Osteoblast (primary cell): ENCODE measurements at regions not wholly inside any gene's neighbourhood (a gene's known extent, or its start where the extent isn't known, plus 50 kb on each side); places are given as distances from the start of the nearest gene placed in this dataset.

Experiments
- DNase-seq: peaks from one replicate; pipeline ENCODE4 v3.0.0; 2011; ENCODE audit warnings: low spot score, mixed read lengths; ENCODE audit not compliant: insufficient read length; ENCODE audit errors: missing footprints
- H2AFZ ChIP-seq: 2 replicates; pipeline ENCODE4 v1.6.0; 2011; ENCODE audit warnings: mild to moderate bottlenecking, low read length
- H3K27ac ChIP-seq: 2 replicates; pipeline ENCODE4 v1.5.1; 2011; ENCODE audit warnings: mild to moderate bottlenecking, low read depth, low read length, moderate library complexity
- H3K27me3 ChIP-seq: 2 replicates; pipeline ENCODE4 v1.6.0; 2012; ENCODE audit warnings: mild to moderate bottlenecking, control low read depth, inconsistent platforms, low read length, moderate library complexity; ENCODE audit not compliant: insufficient read depth
- H3K36me3 ChIP-seq: 2 replicates; pipeline ENCODE4 v1.5.1; 2011; ENCODE audit warnings: mild to moderate bottlenecking, low read length, control low read depth, moderate library complexity; ENCODE audit not compliant: insufficient read depth
- H3K4me1 ChIP-seq: 2 replicates; pipeline ENCODE4 v1.5.1; 2011; ENCODE audit warnings: mild to moderate bottlenecking, low read length, control low read depth, moderate library complexity; ENCODE audit not compliant: insufficient read depth
- H3K4me2 ChIP-seq: 2 replicates; pipeline ENCODE4 v1.6.0; 2011; ENCODE audit warnings: mild to moderate bottlenecking, low read length; ENCODE audit not compliant: insufficient read depth
- H3K4me3 ChIP-seq: fragments of 200-600 bp; sonication (generic); 3 replicates; pipeline ENCODE4 v1.5.1; 2012; ENCODE audit warnings: mild to moderate bottlenecking, low read length, inconsistent platforms; ENCODE audit not compliant: insufficient read depth
- H3K79me2 ChIP-seq: 2 replicates; pipeline ENCODE4 v1.6.0; 2012; ENCODE audit warnings: mild to moderate bottlenecking, low read length, control low read depth, inconsistent platforms; ENCODE audit not compliant: insufficient read depth
- H3K9me3 ChIP-seq: 2 replicates; pipeline ENCODE4 v1.5.1; 2011; ENCODE audit warnings: low read depth, low read length, control low read depth
- H4K20me1 ChIP-seq: 2 replicates; pipeline ENCODE4 v1.6.0; 2012; ENCODE audit warnings: mild to moderate bottlenecking, low read length, control low read depth; ENCODE audit not compliant: insufficient read depth
- TF ChIP-seq, protein P1 (sequence below): IDR thresholded peaks from 2 replicates; pipeline ENCODE4 v1.5.1; 2011; ENCODE audit warnings: mild to moderate bottlenecking, low read depth, low read length, moderate library complexity; ENCODE audit errors: extremely low read depth

- DNase-seq = no peak
- Histone ChIP-seq H3K4me3 (no peak overlapping the region), H3K79me2 (no peaks in the 10 kb centered on the region), H3K4me2 (no peak overlapping the region), H2AFZ (no peak overlapping the region), H3K27me3 (no peaks in the 10 kb centered on the region), H3K36me3 (no peaks in the 10 kb centered on the region), H3K4me1 (no peaks in the 10 kb centered on the region), H3K27ac (no peak overlapping the region), H4K20me1 (no peaks in the 10 kb centered on the region), H3K9me3 (no peaks in the 10 kb centered on the region)
- TF ChIP-seq, protein P1, sequence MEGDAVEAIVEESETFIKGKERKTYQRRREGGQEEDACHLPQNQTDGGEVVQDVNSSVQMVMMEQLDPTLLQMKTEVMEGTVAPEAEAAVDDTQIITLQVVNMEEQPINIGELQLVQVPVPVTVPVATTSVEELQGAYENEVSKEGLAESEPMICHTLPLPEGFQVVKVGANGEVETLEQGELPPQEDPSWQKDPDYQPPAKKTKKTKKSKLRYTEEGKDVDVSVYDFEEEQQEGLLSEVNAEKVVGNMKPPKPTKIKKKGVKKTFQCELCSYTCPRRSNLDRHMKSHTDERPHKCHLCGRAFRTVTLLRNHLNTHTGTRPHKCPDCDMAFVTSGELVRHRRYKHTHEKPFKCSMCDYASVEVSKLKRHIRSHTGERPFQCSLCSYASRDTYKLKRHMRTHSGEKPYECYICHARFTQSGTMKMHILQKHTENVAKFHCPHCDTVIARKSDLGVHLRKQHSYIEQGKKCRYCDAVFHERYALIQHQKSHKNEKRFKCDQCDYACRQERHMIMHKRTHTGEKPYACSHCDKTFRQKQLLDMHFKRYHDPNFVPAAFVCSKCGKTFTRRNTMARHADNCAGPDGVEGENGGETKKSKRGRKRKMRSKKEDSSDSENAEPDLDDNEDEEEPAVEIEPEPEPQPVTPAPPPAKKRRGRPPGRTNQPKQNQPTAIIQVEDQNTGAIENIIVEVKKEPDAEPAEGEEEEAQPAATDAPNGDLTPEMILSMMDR = no peak
Measured at GRCh38 chr10:83801983-83802382, 337.3 kb upstream of the GHITM start.

- H4K20me1 ChIP-seq = no peaks in the 10 kb centered on the region
- H3K27me3 ChIP-seq = no peaks in the 10 kb centered on the region
- no peaks in the 10 kb centered on the region for H3K79me2 ChIP-seq
- no peak overlapping the region for H2AFZ ChIP-seq
- H3K4me3 ChIP-seq = no peak overlapping the region
- TF ChIP-seq, protein P1 = no peak
- H3K4me1 ChIP-seq = no peaks in the 10 kb centered on the region
- H3K36me3 ChIP-seq = no peaks in the 10 kb centered on the region
- no peak overlapping the region for H3K4me2 ChIP-seq
- no peak overlapping the region for H3K27ac ChIP-seq
- no peaks in the 10 kb centered on the region for H3K9me3 ChIP-seq
- no peak for DNase-seq
Measured at GRCh38 chr10:83806717-83807116, 332.6 kb upstream of the GHITM start.

DNA sequence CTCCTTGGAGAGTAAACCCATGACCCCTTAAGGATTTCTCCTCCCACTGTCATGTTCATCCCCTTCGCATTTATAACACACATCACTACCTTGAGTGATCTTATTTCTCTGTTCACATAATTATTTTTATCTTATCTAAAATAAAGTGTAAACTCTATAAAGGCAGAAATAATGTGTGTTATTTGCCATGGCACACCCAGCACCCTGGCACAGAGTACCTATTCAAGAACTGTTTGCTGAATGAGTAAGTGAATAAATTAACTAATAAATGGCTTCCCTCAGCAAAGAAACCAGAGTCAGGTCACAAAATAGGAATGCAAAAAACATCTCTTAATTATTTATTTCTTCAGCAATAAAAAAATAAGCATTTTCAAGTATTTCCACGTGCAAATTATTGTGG lies 330.3 kb upstream of the GHITM start:
- TF ChIP-seq, protein P1 = no peak
- Histone ChIP-seq H3K27ac (no peak overlapping the region), H3K9me3 (no peaks in the 10 kb centered on the region)

DNA sequence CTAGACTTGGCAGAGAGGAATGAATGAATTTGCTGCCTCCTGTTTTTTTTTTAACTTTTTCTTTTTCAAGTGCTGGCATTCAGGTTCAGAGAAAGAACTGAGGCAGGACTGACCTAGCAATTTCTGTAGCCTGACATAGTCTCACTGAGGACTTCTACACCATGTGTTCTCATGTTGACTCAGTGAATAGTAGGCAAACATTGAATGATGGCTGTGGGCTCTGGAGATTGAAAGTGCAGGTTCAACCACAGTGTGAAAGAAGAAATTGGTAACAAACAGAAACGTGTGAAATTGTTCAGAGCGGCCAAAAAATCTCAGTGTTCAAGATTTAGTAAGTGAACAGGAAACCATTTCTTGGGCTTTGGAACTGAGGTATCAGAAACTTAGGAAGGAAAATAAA lies 322.4 kb upstream of the GHITM start:
- Histone ChIP-seq H3K27ac (no peak overlapping the region), H3K27me3 (no peaks in the 10 kb centered on the region), H3K4me2 (no peak overlapping the region), H3K79me2 (no peaks in the 10 kb centered on the region), H3K4me1 (no peaks in the 10 kb centered on the region), H4K20me1 (no peaks in the 10 kb centered on the region), H3K4me3 (no peak overlapping the region), H2AFZ (no peak overlapping the region), H3K9me3 (no peaks in the 10 kb centered on the region), H3K36me3 (no peaks in the 10 kb centered on the region)
- TF ChIP-seq, protein P1 = no peak
- no peak for DNase-seq

More for the DNA sequence above, 330.3 kb upstream of the GHITM start:
- Histone ChIP-seq H4K20me1 (no peaks in the 10 kb centered on the region), H3K4me2 (no peak overlapping the region), H3K36me3 (no peaks in the 10 kb centered on the region), H3K4me3 (no peak overlapping the region), H2AFZ (no peak overlapping the region), H3K27me3 (no peaks in the 10 kb centered on the region), H3K4me1 (no peaks in the 10 kb centered on the region), H3K79me2 (no peaks in the 10 kb centered on the region)
- DNase-seq = no peak
